ENCODE measurements at regions not wholly inside any gene's neighbourhood (a gene's known extent, or its start where the extent isn't known, plus 50 kb on each side); places are given as distances from the start of the nearest gene placed in this dataset.

DNA sequence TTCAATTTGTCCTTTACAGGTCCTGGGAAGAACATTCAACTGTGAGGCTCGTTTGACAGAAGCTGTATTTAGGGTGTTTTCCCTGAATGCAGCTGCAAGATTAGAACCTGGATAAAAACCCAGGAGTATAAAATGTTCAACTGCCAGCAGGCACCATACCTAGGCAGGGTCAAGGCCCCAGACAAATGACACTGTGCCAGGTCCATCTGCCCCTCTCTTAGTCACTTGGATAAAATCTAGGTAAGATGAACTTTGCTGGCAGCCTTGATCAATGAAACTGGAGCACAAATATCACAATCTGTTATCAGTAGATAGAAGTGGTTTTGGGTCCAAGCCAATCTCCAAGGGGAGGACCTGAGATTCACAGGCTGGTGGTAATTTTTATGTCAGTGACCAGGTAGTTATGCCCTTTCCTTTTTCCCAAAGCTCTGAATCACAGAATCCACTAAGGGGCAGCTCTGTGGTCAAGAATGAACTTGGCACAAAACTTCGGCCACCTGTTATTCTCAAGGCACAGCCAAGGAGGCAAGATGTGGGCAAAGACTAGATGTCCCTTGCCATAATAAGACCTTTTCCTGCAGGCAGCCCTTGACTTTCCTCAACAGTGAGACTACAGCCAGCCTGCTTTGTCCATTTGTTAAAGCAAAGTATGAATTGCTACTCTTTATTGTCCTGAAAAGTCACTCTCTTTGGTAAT lies 501.0 kb downstream of the PPARGC1A start:
- no peak for DNase-seq

DNA sequence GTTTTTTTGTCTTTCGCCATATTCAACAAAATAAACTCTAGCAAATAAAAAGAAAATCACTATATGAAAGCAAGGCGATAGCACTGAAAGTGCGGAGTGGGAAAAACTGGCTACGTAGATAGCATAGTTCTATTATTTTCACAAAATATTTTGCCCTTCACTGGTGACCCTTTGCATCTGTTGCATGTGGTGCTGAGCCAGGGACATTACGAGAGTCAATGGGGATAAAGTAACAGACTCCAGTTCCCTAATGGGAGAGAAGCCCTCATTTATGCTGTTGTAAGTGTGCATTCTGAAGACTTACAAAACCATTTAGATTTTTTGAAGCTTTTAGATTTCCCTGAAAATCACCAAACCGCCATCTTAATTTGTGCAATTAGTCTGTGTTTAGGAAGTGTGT lies 501.6 kb downstream of the PPARGC1A start:
- DNase-seq, result no peak

DNA sequence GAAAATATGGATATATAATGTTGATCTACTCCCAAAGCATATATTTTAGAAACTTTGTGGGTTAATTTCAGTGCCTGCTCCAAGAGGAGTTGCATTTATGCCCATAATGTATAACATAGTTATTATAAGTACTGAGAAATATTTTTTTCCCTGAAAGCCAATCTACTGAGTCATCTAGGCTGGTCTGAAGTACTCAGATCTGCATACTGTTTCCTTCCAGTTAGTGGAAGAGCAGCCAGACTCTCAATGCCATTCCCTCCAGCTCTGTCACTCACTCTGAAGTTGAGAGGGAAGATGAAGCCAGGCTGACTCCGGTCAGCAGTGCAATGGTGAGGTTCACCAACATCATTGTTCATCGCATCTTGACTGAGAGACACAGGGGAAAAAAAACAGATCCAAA lies 505.1 kb downstream of the PPARGC1A start:
- DNase-seq, result no peak

DNA sequence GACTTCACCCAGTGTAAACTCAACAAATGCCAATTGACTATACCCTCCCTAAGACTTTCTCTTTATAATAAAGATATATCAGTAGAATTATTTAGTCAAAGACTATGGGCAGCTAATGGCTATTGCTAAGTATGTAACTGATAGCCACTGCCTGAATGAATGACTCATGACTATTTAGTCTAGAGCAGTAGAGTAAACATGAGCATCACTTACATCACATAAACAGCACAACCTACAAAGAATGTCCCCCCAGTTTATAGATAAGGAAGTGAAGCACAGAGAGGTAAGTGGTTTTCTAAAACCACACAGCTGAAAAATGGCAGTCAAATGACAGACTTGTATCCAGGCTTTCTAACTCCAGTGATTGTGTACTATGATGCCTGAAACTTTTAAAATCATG lies 507.0 kb downstream of the PPARGC1A start:
- no peak for DNase-seq

DNA sequence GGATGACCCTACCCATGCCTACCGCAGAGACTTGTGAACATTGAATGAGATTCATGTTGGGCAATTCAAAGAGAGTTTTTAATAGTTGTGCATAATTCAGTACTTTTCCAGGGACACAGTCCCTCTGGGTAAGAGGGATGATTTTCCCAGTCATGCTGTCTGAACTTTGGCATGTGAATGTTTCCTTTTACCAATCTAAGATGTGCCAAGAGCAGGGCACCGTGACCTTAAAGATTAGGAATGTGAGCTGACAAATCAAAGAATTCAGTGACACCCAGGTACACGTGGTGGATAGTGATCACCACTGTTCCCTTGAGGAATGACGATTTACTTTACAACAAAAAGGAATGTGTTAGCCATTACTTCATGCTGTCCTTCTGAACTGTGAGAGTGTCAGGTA lies 515.6 kb downstream of the PPARGC1A start:
- DNase-seq, result no peak

DNA sequence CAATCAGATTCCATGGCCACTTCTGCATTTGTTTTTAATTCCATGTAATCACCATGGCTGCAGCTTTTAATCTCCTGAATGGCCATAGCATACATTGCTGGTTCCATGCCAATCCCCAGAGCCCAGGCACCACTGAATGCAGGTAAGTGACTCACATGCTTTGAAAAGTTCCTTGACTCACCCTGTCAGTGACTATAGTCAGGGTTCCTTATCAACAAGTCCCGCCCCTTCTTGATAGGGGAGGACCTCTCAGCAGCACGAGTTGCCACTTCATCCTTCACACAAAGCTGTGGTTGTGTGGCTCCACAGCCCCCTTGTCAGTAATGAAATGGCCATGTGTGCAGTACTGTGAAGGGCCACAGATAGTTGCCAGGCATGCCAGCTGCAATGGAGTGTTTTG lies 516.6 kb downstream of the PPARGC1A start:
- peak in 1 of 2 experiments; percentile 0 for DNase-seq

- no peak for DNase-seq
Observed at GRCh38 chr4:23371533-23371932, 518.3 kb downstream of the PPARGC1A start.

- DNase-seq, result no peak
Observed at GRCh38 chr4:23369331-23369730, 520.5 kb downstream of the PPARGC1A start.

DNA sequence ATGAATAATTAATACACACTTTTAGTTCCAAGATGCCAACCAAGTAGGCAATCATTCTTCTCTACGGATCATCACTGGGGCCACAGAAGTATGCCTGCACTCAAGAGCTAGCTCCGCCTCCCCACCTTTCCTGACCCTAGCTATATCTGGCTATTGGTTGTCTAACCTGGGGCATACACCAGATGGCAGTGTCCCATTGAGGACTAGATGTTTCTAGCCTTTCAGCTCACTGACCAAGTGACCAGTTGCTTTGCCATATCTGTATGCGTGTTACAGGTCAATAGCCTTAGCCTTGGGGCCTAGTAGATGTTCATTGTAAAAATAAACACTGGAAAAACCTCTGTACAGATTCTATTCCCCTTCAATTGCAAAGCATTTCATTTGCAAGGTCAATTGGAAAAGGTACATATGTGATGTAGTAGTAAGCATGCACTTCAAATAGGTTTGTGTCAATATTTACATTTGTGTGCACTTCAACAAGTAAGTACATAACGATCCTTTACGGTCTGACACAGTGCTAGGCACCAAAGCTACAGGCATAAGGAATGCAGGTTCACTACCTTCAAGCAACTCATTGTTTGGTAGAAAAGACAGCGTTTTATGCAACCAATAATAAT lies 521.7 kb downstream of the PPARGC1A start:
- DNase-seq, result no peak

- DNase-seq, result no peak
Observed at GRCh38 chr4:23366557-23366906, 523.3 kb downstream of the PPARGC1A start.

- DNase-seq, result no peak
Observed at GRCh38 chr4:23365871-23366556, 523.8 kb downstream of the PPARGC1A start.

- no peak for DNase-seq
Observed at GRCh38 chr4:23365086-23365485, 524.8 kb downstream of the PPARGC1A start.

DNA sequence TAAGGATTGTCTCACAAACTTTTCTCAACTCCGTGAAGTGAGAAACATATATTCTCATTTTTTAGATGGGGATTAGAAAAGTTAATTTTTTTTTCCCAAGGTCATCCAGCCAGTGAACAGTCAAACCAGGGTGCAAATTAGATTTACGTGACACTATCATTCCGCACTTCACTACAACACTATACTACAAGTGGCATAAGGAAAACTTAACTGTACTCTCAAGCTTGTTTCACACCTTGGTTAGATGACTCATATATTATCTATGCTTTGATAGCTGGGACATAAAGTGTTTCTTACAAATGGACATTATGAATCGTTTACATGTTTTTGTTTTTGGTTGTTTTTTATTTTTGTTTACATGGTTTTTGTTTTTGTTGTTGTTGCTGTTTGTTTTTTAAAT lies 525.7 kb downstream of the PPARGC1A start:
- DNase-seq, result no peak

DNA sequence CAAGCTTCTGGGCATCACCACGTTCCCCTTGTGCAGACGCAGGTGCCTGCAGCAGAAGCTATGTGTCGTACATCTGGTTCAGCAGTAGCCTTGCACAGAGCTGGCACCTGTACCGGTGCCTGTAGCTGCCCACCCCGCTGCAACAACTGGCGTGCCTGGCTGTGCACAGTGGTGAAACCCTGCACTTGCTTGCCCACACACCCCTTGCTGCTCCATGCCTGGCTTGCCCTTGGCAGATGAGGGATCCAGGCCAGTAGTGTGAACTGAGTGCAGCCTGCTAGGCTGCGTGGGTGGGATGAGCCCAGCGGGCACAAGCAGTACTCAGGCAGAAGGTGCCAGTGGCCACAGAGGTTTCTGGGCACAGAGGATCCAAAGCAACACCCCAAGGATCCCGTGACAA lies 528.4 kb downstream of the PPARGC1A start:
- DNase-seq, result no peak

DNA sequence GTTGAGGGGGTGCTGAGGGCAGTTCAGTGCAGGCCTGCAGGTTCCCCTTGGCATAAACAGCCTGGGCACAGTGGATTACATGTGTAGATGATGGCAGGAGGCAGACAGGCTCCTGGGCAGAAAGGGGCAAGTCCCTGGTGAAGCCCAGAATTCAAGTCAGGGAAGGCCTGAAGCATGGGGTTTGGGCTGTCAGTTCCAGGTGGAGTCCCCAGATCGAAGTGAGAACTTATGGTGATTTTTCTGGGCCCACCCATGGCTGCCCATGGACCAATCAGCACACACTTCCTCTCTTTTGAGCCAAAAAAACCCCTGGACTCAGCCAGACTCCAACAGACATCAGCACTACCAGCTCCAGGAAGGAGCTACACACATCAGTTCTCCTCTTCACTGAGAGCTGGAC lies 529.1 kb downstream of the PPARGC1A start:
- DNase-seq, result no peak

DNA sequence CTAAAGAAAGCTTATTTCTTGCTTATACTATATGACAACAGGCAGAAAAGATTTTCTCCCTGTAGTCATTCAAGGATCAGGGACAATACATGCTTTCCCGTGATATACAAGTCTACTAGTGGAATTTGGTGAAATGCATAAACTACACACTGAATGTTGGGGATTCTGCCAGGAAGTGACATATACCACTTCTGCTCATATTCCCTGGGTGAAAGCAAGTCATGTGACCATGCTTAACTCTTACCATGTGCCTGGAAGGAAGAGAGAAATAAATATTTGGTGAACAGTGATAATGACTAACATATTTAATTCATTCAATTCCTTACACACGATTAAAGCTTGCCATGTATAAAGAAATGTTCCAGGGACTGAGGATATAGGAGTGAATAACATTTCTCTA lies 534.6 kb downstream of the PPARGC1A start:
- DNase-seq, result no peak

- DNase-seq, result no peak
Observed at GRCh38 chr4:23353200-23353599, 536.6 kb downstream of the PPARGC1A start.

DNA sequence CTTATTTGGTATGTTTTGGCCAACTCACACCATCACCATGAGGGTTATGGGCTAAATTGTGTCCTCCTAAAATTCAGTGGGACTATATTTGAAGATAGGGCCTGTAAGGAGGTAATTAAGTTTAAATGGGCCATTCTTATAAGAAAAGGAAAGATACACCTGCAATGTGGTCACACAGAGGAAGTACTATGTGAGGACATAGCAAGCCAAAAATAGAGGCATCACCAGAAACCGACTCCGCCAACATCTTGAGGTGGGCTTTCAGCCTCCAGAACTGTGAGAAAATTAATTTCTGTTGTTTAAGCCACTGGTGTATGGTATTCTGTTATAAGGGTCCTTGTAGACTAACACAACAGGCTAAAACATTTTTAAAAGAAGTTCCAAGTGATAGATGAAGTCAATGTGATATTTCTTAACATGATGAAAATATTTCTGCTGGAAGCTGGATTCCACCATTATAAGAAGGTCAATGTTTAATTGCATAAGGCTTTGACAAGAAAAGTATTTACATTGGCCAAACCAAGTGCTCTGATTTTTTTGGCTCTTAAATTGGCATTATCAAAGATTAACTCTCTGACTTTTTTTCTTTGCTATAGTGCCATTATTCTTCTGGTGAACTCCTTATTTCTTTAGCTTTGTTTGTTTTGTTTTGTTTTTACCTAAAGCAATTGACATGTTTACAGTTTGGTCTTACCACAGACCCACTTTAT lies 540.9 kb downstream of the PPARGC1A start:
- DNase-seq, result no peak

- no peak for DNase-seq
Observed at GRCh38 chr4:23337292-23337691, 552.6 kb downstream of the PPARGC1A start.

GRCh38 chr4:23333946-23334878 lies 555.6 kb downstream of the PPARGC1A start:
- peak in 1 of 2 experiments; percentile 5 for DNase-seq

DNA sequence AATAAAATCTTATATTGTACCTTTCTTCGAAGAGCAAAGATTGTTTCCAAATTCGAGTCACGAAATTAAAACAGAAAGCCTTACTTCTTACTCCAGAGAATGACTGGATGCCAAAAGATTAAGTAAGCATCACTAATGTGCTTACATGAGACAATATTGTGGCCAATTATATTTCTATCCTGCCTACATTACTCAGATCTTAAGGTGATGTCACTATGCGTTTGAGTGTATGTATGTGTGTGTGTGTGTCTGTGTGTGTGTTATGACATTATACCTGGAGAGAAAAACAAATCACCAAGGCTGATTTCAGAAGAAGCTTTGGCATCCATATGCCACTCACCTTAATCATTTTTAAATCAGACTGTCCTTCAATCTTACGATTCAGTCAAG lies 556.3 kb downstream of the PPARGC1A start:
- no peak for DNase-seq

- no peak for DNase-seq
Observed at GRCh38 chr4:23332313-23332712, 557.5 kb downstream of the PPARGC1A start.

DNA sequence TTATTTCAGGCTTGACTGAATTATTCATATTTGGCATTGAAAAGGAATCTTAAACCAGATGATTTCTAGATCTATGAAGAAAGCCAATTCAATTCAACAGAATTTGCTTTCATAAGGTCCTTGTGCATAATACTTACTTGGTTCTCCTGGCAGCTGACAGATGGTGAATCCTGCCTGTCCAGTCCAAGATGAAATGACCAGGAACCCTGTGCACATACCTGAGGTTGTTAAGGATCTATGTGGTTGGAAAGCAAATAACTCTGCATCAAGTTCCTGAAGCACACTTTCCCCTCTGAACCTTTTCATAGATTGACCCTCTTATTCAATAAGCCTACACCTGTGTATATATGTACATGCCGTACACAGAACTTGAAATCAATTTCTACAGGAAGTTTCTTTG lies 562.7 kb downstream of the PPARGC1A start:
- no peak for DNase-seq
